Kidney tubule cell (primary cell): ENCODE measurements at regions not wholly inside any gene's neighbourhood (a gene's known extent, or its start where the extent isn't known, plus 50 kb on each side); places are given as distances from the start of the nearest gene placed in this dataset.

Source experiments
- DNase-seq: peaks from one replicate; pipeline ENCODE4 v3.0.0-alpha.2; 2018; ENCODE audit warnings: low spot score

- DNase-seq, result no peak
Observed at GRCh38 chr17:72426321-72426720, 305.5 kb downstream of the SOX9 start.

DNA sequence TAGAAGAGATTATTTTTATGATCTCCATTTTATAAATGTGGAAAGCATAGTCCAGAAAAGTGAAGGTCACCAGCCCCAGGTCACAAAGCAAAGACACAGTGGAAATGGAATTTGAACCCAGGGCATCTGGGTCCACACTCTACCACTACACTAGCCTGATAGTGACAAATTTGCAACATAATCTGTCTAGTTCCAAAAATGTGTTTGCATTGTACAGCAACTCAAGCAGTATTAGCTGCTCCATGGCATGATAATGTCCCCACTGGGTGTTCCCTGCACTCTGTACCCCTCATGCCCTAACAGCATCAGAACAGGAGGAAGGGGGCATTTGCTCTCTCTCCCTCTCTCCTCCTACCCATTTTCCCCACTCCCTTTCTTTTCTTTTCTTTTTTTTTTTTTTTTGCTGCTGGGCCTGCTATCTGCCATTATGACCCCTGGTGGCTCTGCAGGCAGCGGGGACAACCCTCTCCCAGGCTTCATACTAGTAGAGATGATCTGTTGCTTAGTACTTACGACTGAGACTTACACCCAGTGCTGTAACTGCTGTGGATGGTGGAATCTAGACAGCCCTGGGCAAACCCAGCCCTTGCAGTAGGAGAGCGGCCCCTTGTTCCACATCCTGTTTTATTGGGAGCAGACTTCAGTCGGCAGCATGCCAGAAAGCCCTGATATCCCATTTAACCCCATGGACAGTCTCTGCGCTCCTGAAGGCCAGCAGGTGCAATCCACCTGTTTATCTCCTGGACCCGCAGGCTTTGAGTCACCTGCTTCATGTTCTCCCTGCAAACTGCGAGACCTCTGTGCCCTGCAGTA, 306.3 kb downstream of the SOX9 start:
- DNase-seq, result peak; percentile 28

GRCh38 chr17:72427761-72428109, 306.9 kb downstream of the SOX9 start:
- no peak for DNase-seq

DNA sequence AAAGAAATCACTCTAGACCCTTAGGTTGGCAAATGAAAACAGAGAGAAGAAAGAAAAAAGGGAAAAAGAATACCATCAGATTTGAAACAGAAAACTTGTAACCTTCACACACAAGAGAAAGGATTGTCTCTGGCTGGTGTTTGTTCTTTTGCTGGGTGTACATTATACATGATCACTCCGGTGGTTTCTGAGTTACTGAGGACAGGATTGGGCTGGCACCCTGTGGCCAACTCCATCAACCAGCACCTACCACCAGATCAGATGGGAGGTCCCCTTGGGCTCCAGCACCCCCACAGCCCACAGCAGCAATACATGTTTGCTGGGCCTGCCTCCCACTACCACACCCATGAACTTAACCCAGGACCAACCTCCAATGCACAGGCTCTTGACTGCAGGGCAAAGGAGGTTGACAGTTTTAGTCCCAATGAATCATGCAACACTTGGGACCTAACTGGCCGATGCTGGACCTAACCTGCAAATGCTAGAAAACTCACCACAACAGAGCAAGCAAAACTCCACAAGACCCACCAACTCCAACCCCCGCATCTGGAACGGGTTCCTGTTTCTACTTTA, 308.3 kb downstream of the SOX9 start:
- DNase-seq, result no peak

DNA sequence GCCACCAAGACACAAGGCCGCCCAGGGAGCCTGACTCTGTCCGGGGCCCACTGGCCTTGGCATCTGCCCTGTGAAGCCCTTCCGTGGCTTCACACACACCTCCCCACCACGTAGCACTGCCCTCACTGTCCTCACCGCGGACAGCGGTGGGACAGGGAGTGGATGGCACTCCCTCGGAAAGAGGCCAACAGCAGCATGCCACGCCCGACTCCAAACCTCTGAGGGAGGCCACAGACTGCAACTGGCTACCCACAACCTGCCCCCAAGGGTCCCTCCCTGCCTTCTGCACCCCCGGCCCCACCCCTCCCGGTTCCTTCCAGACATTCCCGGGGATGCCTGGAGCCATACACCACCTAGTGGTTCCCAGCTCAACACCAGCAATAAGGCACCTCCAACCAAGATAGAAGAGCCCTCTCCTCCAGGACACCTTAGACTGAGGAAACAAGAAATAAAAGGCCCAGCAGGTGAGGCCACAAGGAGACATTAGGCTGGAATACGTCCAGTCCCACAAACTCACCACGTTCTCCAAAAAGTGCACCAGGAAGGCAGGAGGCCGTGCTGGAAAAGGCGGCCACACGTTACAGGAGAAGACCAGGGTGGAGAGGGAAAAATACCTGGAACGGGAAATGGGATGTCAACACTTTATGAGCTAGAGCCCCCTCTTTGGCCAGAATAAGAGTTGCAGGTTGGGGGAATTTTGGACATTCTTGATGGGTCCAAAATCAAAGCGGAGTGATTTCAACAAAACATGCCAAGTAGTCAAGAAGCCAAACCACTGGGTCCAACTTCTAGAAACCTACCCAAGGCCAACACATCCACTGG, 310.0 kb downstream of the SOX9 start:
- DNase-seq, result no peak

- DNase-seq, result no peak
Observed at GRCh38 chr17:72432143-72432621, 311.4 kb downstream of the SOX9 start.

DNA sequence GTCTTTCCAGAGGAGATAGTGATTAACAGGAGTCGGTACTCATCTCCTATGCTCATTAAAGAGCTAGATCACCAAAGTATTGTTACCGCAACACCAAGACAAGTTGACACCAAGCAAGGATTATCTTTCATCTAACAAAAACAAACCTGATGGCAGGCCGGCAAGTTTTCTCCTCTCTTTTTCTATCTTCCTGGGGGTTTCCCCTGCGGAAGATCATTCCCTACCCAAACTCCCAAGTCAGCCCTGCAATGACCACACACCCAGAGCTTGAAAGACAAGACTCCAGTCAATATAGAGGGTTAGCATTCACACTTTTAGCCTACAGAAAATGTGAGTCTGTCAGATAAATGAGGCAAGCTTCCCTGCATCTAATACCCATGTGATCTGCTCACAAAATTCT, 312.1 kb downstream of the SOX9 start:
- DNase-seq, result no peak

GRCh38 chr17:72433797-72434196, 313.0 kb downstream of the SOX9 start:
- DNase-seq, result no peak

- no peak for DNase-seq
Observed at GRCh38 chr17:72434581-72434980, 313.8 kb downstream of the SOX9 start.

DNA sequence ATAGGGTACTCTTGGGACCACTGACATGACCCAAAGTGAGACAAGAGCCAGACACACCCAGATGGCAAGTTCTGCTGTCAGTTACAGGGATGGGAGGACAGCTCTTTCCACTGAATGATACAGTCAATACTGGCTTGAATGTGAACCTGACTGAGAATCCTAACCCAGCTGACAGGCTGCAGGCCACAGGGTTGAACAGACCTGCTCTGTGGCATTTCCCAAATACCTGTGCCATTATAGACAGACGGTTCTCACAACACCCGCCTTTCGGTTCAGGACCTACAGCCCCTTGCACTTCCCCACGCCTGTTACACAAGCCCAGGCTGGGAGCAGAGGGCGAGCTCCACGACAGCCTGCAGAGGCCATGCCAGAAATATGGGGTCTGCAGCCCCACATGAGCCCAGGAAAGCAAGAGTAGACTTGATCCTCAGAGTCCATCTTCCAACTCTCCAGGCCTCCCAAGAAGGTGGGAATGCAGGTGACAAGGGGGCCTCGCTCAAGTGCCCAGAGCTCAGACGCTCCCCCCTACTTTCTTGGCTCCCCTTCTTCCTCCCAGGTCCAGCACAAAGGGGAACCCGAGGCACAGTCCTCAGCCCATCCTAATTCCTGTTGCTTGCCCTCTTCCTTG, 314.3 kb downstream of the SOX9 start:
- no peak for DNase-seq

GRCh38 chr17:72438783-72439182, 318.0 kb downstream of the SOX9 start:
- DNase-seq, result no peak

GRCh38 chr17:72439893-72440502, 319.2 kb downstream of the SOX9 start:
- DNase-seq, result no peak

DNA sequence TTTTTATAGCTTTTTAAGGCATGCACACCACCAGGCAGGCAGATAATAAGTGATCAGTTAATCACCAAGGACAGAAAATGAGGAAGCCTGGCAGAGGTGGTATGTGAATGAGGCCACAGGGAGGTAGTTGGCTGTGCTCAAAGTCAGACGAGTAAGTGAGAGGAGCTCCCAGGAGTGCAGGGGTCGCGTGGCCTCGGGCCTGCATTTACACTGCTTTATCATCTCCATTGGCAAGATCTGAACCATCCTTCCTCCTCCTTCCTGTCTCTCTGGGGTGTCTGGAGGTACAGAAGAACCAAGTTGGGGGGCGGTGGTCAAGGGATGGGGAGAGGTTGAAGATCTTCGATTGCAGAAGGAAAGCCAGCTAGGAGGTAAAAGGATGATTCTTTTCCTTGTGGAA, 320.1 kb downstream of the SOX9 start:
- DNase-seq, result no peak

DNA sequence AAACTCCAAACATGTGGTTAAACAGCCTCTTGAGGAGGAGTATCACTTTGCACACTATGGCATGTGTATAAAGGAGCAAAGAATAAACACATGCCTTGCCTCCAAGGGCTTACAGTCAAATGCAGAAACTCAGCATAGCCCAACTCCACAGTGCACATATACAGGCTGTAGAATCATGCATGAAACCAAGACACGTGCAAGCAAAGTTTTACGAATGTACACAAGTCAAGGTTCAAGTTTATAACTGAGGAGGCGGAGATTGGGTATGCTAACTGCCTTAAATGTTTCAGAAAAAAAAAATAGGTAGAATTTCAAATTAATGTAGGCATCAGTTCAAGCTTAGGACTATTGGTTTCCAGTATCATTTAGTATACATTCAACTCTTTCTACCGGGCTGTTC, 321.1 kb downstream of the SOX9 start:
- DNase-seq, result no peak

GRCh38 chr17:72444517-72445054, 323.8 kb downstream of the SOX9 start:
- DNase-seq, result no peak

DNA sequence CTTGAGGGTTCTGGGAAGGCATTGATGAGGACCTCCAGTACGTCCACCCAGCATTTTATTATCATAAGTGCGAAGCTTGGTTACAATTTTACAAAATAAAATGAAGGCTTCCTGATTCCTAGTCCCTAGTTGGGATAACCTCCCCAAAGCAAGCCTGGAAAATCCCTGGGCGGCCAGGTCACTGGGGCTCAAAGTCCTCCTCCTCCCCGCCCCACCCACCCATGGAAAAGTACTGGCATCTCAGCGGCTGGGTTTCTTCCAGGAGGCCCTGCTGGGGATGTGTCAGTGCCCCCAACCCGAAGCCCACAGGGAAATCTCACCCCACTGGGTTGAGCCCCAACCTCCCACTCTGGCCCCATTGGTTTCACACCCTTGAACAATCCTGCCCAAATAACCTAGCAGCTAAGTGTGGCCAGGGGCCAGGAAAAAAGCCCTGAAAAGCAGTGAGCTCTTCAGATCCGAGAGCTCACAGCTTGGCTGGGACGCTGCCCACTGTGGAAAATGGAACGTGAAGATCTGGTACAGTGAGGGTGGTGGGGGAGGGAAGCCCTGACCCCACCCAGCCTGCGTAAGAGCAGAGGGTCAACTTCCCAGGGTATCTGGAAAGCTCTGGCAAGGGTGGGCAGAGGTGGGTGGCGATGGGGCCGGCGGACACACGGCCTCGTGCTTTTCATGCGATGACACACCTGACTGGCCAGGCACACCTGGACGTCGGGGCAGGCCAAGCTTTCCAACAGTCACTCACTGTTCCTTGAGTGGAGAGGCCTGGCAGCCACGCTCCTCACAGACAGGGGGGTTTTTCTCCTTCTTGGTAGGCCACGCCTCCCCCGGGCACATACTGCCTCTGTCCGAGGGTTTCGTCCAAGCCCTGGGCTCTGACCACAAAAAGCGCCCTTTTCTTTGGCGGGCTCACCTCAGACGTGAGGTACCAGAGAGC, 324.5 kb downstream of the SOX9 start:
- DNase-seq, result peak; percentile 39

- DNase-seq, result no peak
Observed at GRCh38 chr17:72446118-72446517, 325.3 kb downstream of the SOX9 start.

DNA sequence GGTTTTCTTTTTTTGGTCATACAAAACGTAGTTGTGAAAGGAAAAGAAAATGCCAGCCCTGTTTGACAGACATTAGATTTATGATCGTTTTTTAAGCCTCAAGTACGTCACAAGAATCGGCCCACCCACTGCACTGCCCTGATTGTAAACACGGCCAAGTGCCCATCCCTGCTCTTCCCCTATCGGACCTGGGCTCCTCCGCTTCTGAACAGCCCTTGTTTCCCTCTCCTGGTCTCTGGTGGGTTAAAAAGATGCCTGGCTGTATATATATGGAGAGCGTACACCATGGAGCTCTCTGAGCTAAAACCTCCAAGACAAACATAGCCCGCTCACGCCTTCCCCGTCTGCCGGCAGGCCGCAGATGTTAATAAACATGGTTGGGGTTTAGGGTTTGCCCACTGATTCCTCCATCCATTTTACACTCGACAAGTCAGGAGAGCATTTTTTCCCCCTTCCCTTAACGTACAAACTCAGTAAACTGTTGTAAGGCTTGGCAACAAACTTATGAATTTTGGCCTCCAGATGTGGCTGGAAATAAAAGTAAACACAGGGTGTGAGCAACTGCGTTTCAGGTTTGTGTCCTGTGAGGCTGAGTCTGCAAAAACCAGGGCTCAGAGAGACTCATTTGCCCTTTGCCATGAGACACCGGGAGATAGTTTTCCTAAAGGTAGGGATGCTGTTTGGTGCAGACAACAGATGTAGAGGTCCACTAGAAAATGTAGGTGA, 325.9 kb downstream of the SOX9 start:
- no peak for DNase-seq

- no peak for DNase-seq
Observed at GRCh38 chr17:72447251-72447640, 326.4 kb downstream of the SOX9 start.

- no peak for DNase-seq
Observed at GRCh38 chr17:72448019-72448418, 327.2 kb downstream of the SOX9 start.
